Endothelial cell of umbilical vein (primary cell): ENCODE measurements at regions not wholly inside any gene's neighbourhood (a gene's known extent, or its start where the extent isn't known, plus 50 kb on each side); places are given as distances from the start of the nearest gene placed in this dataset.

Source experiments
- BruUV-seq: library from RNA; stranded (reverse); fragments of 400-500 nt; replicated peaks from 2 replicates; lab custom pipeline; 2021; lab: Mats Ljungman, UMichigan
- CTCF ChIA-PET: fragments of 300-600, 350-600 bp; sonication (Branson Sonifier 250); formaldehyde crosslinking; loops from one replicate; lab custom pipeline; 2021; ENCODE audit warnings: antibody characterized with exemption, inconsistent platforms; lab: Charles Lee
- POLR2A ChIA-PET: fragments of 300-600, 350-600 bp; sonication (Branson Sonifier 250); formaldehyde crosslinking; loops from one replicate; lab custom pipeline; 2021; ENCODE audit warnings: antibody characterized with exemption, inconsistent platforms; lab: Charles Lee
- DNase-seq: peaks from one replicate; pipeline ENCODE4 v3.0.0-alpha.2; 2011; ENCODE audit warnings: low read depth, low spot score
- FAIRE-seq: peaks from 2 replicates; lab custom pipeline; 2011; peaks lifted over from hg19 to GRCh38; lab: Jason Lieb, UNC
- H2AFZ ChIP-seq: 2 replicates; pipeline ENCODE4 v1.6.0; 2012; ENCODE audit warnings: low read depth, low read length, control low read depth, inconsistent platforms
- H3K27ac ChIP-seq: 2 replicates; pipeline ENCODE4 v1.5.1; 2011; ENCODE audit warnings: low read depth, mild to moderate bottlenecking, control low read depth, low read length, moderate library complexity; ENCODE audit not compliant: insufficient read depth
- H3K27me3 ChIP-seq, 2 experiments: 2 replicates each; pipeline versions ENCODE4 v1.6.0 to v1.6.1; 2011; ENCODE audit warnings: low read length in 2 of 2, mixed read lengths in 1 of 2; ENCODE audit not compliant: control insufficient read depth in 2 of 2, insufficient read depth in 2 of 2
- H3K36me3 ChIP-seq, 2 experiments: 2 replicates in 1 of 2; 3 replicates in 1 of 2; pipeline ENCODE4 v1.5.1; 2011; ENCODE audit warnings: low read length in 2 of 2, mild to moderate bottlenecking in 1 of 2, moderate library complexity in 1 of 2; ENCODE audit not compliant: control insufficient read depth in 2 of 2, insufficient read depth in 2 of 2; ENCODE audit errors: extremely low read depth in 1 of 2
- H3K4me1 ChIP-seq: 3 replicates; pipeline ENCODE4 v1.5.1; 2011; ENCODE audit warnings: mild to moderate bottlenecking, low read length; ENCODE audit not compliant: control insufficient read depth, insufficient read depth; ENCODE audit errors: extremely low read depth
- H3K4me2 ChIP-seq: 2 replicates; pipeline ENCODE4 v1.6.1; 2011; ENCODE audit warnings: low read length, control low read depth, mixed read lengths; ENCODE audit not compliant: insufficient read depth
- H3K4me3 ChIP-seq, 3 experiments: fragments of 200-600 bp in 1 of 3; sonication (generic), shearing (Covaris generic) in 1 of 3; replicated peaks in 1 of 3; 2 replicates each; pipeline ENCODE4 v1.5.1; 2011 to 2016; ENCODE audit warnings: control low read depth in 3 of 3, low read length in 3 of 3, mild to moderate bottlenecking in 2 of 3, inconsistent platforms in 1 of 3, low read depth in 1 of 3, moderate library complexity in 1 of 3; ENCODE audit not compliant: insufficient read depth in 1 of 3
- H3K79me2 ChIP-seq: 2 replicates; pipeline ENCODE4 v1.6.0; 2012; ENCODE audit warnings: low read length, inconsistent platforms; ENCODE audit not compliant: control insufficient read depth, insufficient read depth
- H3K9ac ChIP-seq: replicated peaks from 2 replicates; pipeline ENCODE3; 2011; ENCODE audit warnings: low read length, control low read depth; ENCODE audit not compliant: insufficient read depth; ENCODE audit errors: extremely low read depth
- H3K9me1 ChIP-seq: replicated peaks from 3 replicates; pipeline ENCODE4 v1.6.0; 2011; ENCODE audit warnings: mild to moderate bottlenecking, low read length; ENCODE audit not compliant: control insufficient read depth, insufficient read depth; ENCODE audit errors: extremely low read depth
- H3K9me3 ChIP-seq: replicated peaks from 2 replicates; pipeline ENCODE4 v1.5.1; 2012; ENCODE audit warnings: low read length, inconsistent platforms; ENCODE audit not compliant: control insufficient read depth, insufficient read depth
- H4K20me1 ChIP-seq: replicated peaks from 2 replicates; pipeline ENCODE3; 2011; ENCODE audit warnings: mild to moderate bottlenecking, low read length; ENCODE audit not compliant: control insufficient read depth, insufficient read depth; ENCODE audit errors: extremely low read depth
- EZH2 ChIP-seq: IDR thresholded peaks from 2 replicates; pipeline ENCODE4 v1.6.1; 2012; ENCODE audit warnings: borderline replicate concordance, low read depth, mild to moderate bottlenecking, moderate library complexity, low read length, inconsistent platforms; ENCODE audit not compliant: severe bottlenecking
- FOS ChIP-seq: IDR thresholded peaks from 2 replicates; pipeline ENCODE4 v1.6.1; 2011; ENCODE audit warnings: mild to moderate bottlenecking, low read length, moderate library complexity, borderline replicate concordance; ENCODE audit not compliant: insufficient read depth
- GATA2 ChIP-seq: IDR thresholded peaks from 2 replicates; pipeline ENCODE4 v1.7.0; 2011; ENCODE audit warnings: low read depth, mild to moderate bottlenecking, moderate library complexity, mixed read lengths, low read length; ENCODE audit not compliant: insufficient read length, insufficient read depth
- JUN ChIP-seq: IDR thresholded peaks from 2 replicates; pipeline ENCODE4 v1.6.1; 2011; ENCODE audit warnings: borderline replicate concordance, low read depth; ENCODE audit not compliant: insufficient read length, insufficient read depth
- MYC ChIP-seq: IDR thresholded peaks from one replicate; pipeline ENCODE4 v1.6.1; 2011; ENCODE audit warnings: mild to moderate bottlenecking, low read depth, low read length
- POLR2A ChIP-seq: IDR thresholded peaks from 2 replicates; pipeline ENCODE4 v1.6.1; 2012; ENCODE audit warnings: low read depth, mild to moderate bottlenecking, control low read depth, low read length
- POLR2AphosphoS5 ChIP-seq: IDR thresholded peaks from 2 replicates; pipeline ENCODE4 v1.6.1; 2012; ENCODE audit warnings: low read depth, mild to moderate bottlenecking, control low read depth, low read length, moderate library complexity; ENCODE audit not compliant: insufficient read depth
- dilution Hi-C: fragments of 300-500 bp; cut with MboI; formaldehyde crosslinking; loops from one replicate; pipeline ENCODE4 v1.15.0; 2019; ENCODE audit warnings: low sequenced_read_pairs; ENCODE audit not compliant: extremely low pct_ligation_motif_present
- intact Hi-C: fragments of 100-400 bp; cut with micrococcal nuclease; formaldehyde crosslinking; loops from one replicate; pipeline ENCODE4 v1.10.0; 2022
- TF ChIP-seq, protein P1 (sequence below), 2 donors: IDR thresholded peaks; 1 replicate in 1 of 2; 2 replicates in 1 of 2; pipeline ENCODE4 v1.5.1; 2011; ENCODE audit warnings: low read length in 2 of 2, mild to moderate bottlenecking in 2 of 2, moderate library complexity in 2 of 2, control low read depth in 1 of 2, inconsistent platforms in 1 of 2, low read depth in 1 of 2; ENCODE audit not compliant: insufficient read depth in 1 of 2; ENCODE audit errors: extremely low read depth in 1 of 2
- TF ChIP-seq, protein P2 (sequence below): IDR thresholded peaks from 2 replicates; pipeline ENCODE4 v1.6.1; 2011; ENCODE audit not compliant: insufficient read depth, insufficient read length

DNA sequence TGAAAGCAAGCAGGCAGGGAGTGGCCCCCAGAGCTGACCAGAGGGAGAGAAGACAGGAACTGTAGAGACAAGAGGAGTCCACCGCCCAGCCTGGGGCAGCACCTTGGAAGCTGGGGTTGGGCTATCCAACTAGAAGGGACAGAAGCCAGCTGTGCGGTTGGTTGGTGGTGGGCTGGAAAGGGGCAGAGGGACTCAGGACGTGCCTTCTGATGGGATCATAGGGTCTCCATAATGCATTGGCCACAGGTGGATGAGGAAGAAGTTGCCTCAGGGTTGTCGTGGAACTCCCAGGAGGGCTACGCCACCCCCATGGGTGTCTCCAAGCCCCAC lies 114.0 kb upstream of the RET start:
- no peak for DNase-seq
- H3K27me3 ChIP-seq, result no peaks in the 10 kb centered on the region
- no TSS peak for BruUV-seq
- FAIRE-seq, result no peak
- H3K9me1 ChIP-seq, result no peaks in the 10 kb centered on the region
- H3K4me3 ChIP-seq, result no peak overlapping the region
- H3K4me2 ChIP-seq, result no peak overlapping the region
- ChIA-PET CTCF (no interaction called here), POLR2A (no interaction called here)
- H4K20me1 ChIP-seq, result no peaks in the 10 kb centered on the region
- dilution Hi-C loops, result no loop called here
- no peak overlapping the region for H2AFZ ChIP-seq
- no peaks in the 10 kb centered on the region for H3K4me1 ChIP-seq
- no peak overlapping the region for H3K9ac ChIP-seq
- TF ChIP-seq POLR2A (no peak), FOS (no peak), POLR2AphosphoS5 (no peak), JUN (no peak)
- TF ChIP-seq, protein P1, sequence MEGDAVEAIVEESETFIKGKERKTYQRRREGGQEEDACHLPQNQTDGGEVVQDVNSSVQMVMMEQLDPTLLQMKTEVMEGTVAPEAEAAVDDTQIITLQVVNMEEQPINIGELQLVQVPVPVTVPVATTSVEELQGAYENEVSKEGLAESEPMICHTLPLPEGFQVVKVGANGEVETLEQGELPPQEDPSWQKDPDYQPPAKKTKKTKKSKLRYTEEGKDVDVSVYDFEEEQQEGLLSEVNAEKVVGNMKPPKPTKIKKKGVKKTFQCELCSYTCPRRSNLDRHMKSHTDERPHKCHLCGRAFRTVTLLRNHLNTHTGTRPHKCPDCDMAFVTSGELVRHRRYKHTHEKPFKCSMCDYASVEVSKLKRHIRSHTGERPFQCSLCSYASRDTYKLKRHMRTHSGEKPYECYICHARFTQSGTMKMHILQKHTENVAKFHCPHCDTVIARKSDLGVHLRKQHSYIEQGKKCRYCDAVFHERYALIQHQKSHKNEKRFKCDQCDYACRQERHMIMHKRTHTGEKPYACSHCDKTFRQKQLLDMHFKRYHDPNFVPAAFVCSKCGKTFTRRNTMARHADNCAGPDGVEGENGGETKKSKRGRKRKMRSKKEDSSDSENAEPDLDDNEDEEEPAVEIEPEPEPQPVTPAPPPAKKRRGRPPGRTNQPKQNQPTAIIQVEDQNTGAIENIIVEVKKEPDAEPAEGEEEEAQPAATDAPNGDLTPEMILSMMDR (IDR thresholded peaks at IDR 0.05; ENCODE audit: extremely low read depth in 1 of 2, insufficient read depth in 1 of 2, low read depth in 1 of 2, low read length in 2 of 2), result no peak
- TF ChIP-seq, protein P2, sequence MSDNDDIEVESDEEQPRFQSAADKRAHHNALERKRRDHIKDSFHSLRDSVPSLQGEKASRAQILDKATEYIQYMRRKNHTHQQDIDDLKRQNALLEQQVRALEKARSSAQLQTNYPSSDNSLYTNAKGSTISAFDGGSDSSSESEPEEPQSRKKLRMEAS, result no peak
- no peaks in the 10 kb centered on the region for H3K9me3 ChIP-seq
- intact Hi-C loops, result no loop called here
- no peaks in the 10 kb centered on the region for H3K79me2 ChIP-seq
- H3K27ac ChIP-seq, result no peak overlapping the region
- H3K36me3 ChIP-seq, result no peaks in the 10 kb centered on the region

DNA sequence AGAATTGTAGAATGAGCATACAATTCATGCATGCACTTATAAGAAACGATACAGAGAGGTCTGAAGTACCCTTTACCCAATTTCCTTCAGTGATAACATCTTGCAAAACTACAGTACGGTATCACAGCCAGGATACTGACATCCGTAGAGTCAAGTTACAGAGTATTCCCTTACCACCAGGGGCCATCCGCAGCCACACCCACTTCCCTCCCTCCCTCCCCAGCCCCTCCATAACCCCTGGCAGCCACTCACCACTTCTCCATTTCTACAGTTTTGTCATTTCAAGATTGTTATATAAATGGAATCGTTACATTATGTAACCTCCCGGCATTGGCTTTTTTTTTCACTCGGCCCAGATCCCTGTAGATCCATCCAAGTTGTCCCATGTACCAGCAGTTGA lies 113.6 kb upstream of the RET start:
- BruUV-seq, result no TSS peak
- Histone ChIP-seq H3K4me1 (no peaks in the 10 kb centered on the region), H3K36me3 (no peaks in the 10 kb centered on the region), H3K79me2 (no peaks in the 10 kb centered on the region), H2AFZ (no peak overlapping the region), H3K27me3 (no peaks in the 10 kb centered on the region), H3K9ac (no peak overlapping the region), H3K9me3 (no peaks in the 10 kb centered on the region), H3K4me2 (no peak overlapping the region), H4K20me1 (no peaks in the 10 kb centered on the region), H3K27ac (no peak overlapping the region), H3K4me3 (no peak overlapping the region), H3K9me1 (no peaks in the 10 kb centered on the region)
- CTCF ChIA-PET, result no interaction called here
- no peak for TF ChIP-seq POLR2A
- TF ChIP-seq, protein P1 (IDR thresholded peaks at IDR 0.05; ENCODE audit: extremely low read depth in 1 of 2, insufficient read depth in 1 of 2, low read depth in 1 of 2, low read length in 2 of 2), result no peak
- TF ChIP-seq, protein P2, result no peak
- no peak for TF ChIP-seq FOS
- no peak for TF ChIP-seq JUN
- TF ChIP-seq GATA2, result no peak
- TF ChIP-seq MYC, result no peak
- TF ChIP-seq EZH2, result no peak
- no peak for TF ChIP-seq POLR2AphosphoS5
- intact Hi-C loops, result no loop called here
- no peak for FAIRE-seq
- POLR2A ChIA-PET, result no interaction called here
- DNase-seq, result no peak
- dilution Hi-C loops, result no loop called here
